SU-DHL-6 (cell line): ENCODE measurements at regions not wholly inside any gene's neighbourhood (a gene's known extent, or its start where the extent isn't known, plus 50 kb on each side); places are given as distances from the start of the nearest gene placed in this dataset.

Source experiments
- CTCF ChIP-seq: fragments of 200-600 bp; sonication (generic); IDR thresholded peaks from one replicate; pipeline ENCODE4 v1.5.1; 2017; ENCODE audit warnings: antibody characterized with exemption, mild to moderate bottlenecking, low read length, moderate library complexity; ENCODE audit not compliant: insufficient read depth, poor library complexity, severe bottlenecking
- EZH2phosphoT487 ChIP-seq: fragments of 200-600 bp; sonication (generic), shearing (Covaris generic); conservative IDR thresholded peaks from 2 replicates; pipeline ENCODE4 v1.6.1; 2018; ENCODE audit warnings: mild to moderate bottlenecking, antibody characterized with exemption, low read length, moderate library complexity, mixed read lengths

DNA sequence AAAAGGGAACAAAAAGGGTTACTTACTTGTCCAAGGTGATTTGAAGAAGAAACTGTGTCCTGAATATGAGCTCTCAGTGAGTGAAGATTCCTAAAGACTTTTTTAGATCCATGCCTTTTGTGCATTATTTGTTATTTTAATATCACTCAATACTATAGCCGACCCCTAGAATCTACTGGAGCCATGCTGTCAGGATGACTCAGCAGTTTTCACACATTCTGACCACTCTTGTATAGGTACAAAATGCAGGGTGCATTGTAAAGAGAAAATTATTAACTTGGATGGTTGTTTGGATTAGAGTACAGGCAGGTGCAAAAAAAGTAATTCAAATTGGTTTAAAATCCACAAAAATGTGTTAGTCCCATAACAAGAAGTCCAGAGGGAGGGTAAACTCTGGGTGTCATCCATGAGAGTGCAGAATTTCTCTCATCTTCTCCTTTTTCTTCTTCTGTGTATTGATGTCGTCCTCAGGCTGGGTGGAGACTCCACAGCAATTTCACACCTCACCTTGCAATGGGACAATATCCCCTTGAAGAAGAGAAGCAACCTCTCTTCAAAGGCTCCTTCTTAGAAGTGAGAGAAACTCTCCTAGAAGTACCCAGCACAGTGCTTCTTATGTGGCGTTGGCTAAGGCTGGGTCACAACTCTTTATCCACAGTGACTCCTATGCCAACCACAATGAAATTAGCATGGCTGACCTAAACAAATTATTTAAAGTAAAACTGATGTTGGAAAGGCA is 75.6 kb downstream of the AKR1C4 start:
- TF ChIP-seq CTCF (no peak), EZH2phosphoT487 (no peak)
